MV-4-11 (cell line): ENCODE measurements at regions not wholly inside any gene's neighbourhood (a gene's known extent, or its start where the extent isn't known, plus 50 kb on each side); places are given as distances from the start of the nearest gene placed in this dataset.
"Not testable (repeated sequence)": the region's sequence is repeated elsewhere in the genome, so short reads cannot be mapped to it uniquely, and the experiment has no call there.

ENCODE experiments used
- DNase-seq: peaks from one replicate; lab custom pipeline; 2025; lab: John Stamatoyannopoulos, UW

GRCh38 chr21:19535356-19535755 lies 1131.8 kb upstream of the TMPRSS15 start:
- DNase-seq = no peak

- no peak for DNase-seq
Measured at GRCh38 chr21:19537116-19537515, 1133.5 kb upstream of the TMPRSS15 start.

GRCh38 chr21:19540287-19540686 lies 1136.7 kb upstream of the TMPRSS15 start:
- no peak for DNase-seq

- no peak for DNase-seq
Measured at GRCh38 chr21:19541602-19542001, 1138.0 kb upstream of the TMPRSS15 start.

GRCh38 chr21:19544493-19544892 lies 1140.9 kb upstream of the TMPRSS15 start:
- DNase-seq = not testable (repeated sequence)

- DNase-seq = no peak
Measured at GRCh38 chr21:19547951-19548840, 1144.6 kb upstream of the TMPRSS15 start.

GRCh38 chr21:19553919-19554615 lies 1150.5 kb upstream of the TMPRSS15 start:
- DNase-seq = no peak

- DNase-seq = no peak
Measured at GRCh38 chr21:19557046-19557445, 1153.5 kb upstream of the TMPRSS15 start.

GRCh38 chr21:19557488-19557887 lies 1153.9 kb upstream of the TMPRSS15 start:
- no peak for DNase-seq

GRCh38 chr21:19565587-19565986 lies 1162.0 kb upstream of the TMPRSS15 start:
- peak; percentile 9 for DNase-seq

GRCh38 chr21:19566975-19567374 lies 1163.4 kb upstream of the TMPRSS15 start:
- no peak for DNase-seq

- DNase-seq = no peak
Measured at GRCh38 chr21:19577381-19577780, 1173.8 kb upstream of the TMPRSS15 start.

- no peak for DNase-seq
Measured at GRCh38 chr21:19590044-19590443, 1186.5 kb upstream of the TMPRSS15 start.

- no peak for DNase-seq
Measured at GRCh38 chr21:19603011-19603593, 1199.5 kb upstream of the TMPRSS15 start.

- DNase-seq = peak; percentile 45
Measured at GRCh38 chr21:19608101-19608621, 1204.6 kb upstream of the TMPRSS15 start.

GRCh38 chr21:19609611-19610010 lies 1206.0 kb upstream of the TMPRSS15 start:
- no peak for DNase-seq

- no peak for DNase-seq
Measured at GRCh38 chr21:19621837-19622496, 1218.4 kb upstream of the TMPRSS15 start.

GRCh38 chr21:19640964-19641363 lies 1237.4 kb upstream of the TMPRSS15 start:
- DNase-seq = no peak

- no peak for DNase-seq
Measured at GRCh38 chr21:19648391-19648790, 1244.8 kb upstream of the TMPRSS15 start.

- no peak for DNase-seq
Measured at GRCh38 chr21:19683492-19683891, 1279.9 kb upstream of the TMPRSS15 start.

GRCh38 chr21:19684328-19684727 lies 1280.7 kb upstream of the TMPRSS15 start:
- DNase-seq = no peak

GRCh38 chr21:19692231-19692630 lies 1288.6 kb upstream of the TMPRSS15 start:
- DNase-seq = no peak
